Progenitor cell of endocrine pancreas (in vitro differentiated cells): ENCODE measurements at regions not wholly inside any gene's neighbourhood (a gene's known extent, or its start where the extent isn't known, plus 50 kb on each side); places are given as distances from the start of the nearest gene placed in this dataset.
A peak's percentile ranks its signal among the peaks of the same experiment; 100 is the strongest.
"Not testable (repeated sequence)": the region's sequence is repeated elsewhere in the genome, so short reads cannot be mapped to it uniquely, and the experiment has no call there.

Source experiments
- DNase-seq: peaks from one replicate; pipeline ENCODE4 v3.0.0; 2021; ENCODE audit warnings: low spot score; ENCODE audit not compliant: unreplicated experiment
- H3K27ac Mint-ChIP-seq: 2 replicates; pipeline ENCODE4 v1.8.0; 2021; ENCODE audit warnings: mild to moderate bottlenecking, moderate library complexity, mixed read lengths
- H3K27me3 Mint-ChIP-seq: 2 replicates; pipeline ENCODE4 v1.8.0; 2021; ENCODE audit warnings: mixed read lengths
- H3K36me3 Mint-ChIP-seq: 2 replicates; pipeline ENCODE4 v1.8.0; 2022; ENCODE audit warnings: mixed read lengths; ENCODE audit not compliant: insufficient read depth
- H3K4me1 Mint-ChIP-seq: 2 replicates; pipeline ENCODE4 v1.8.0; 2021; ENCODE audit warnings: low read depth, mixed read lengths
- H3K4me3 Mint-ChIP-seq: 2 replicates; pipeline ENCODE4 v1.8.0; 2021; ENCODE audit warnings: low read depth, mild to moderate bottlenecking, moderate library complexity, mixed read lengths
- H3K9me3 Mint-ChIP-seq: 2 replicates; pipeline ENCODE4 v1.8.0; 2021; ENCODE audit warnings: low read depth, mixed read lengths
- CTCF ChIP-seq: fragments of 200-600 bp; sonication (generic); IDR thresholded peaks from one replicate; pipeline ENCODE4 v1.5.0; 2021; ENCODE audit warnings: antibody characterized with exemption, mild to moderate bottlenecking; ENCODE audit not compliant: unreplicated experiment

GRCh38 chr11:15675683-15676082 is 561.0 kb downstream of the INSC start:
- peaks cover 25% of the 10 kb centered on the region for H3K9me3 Mint-ChIP-seq
- H3K27ac Mint-ChIP-seq, result no peak overlapping the region
- peaks cover 6% of the 10 kb centered on the region for H3K27me3 Mint-ChIP-seq
- no peak for DNase-seq
- no peak for TF ChIP-seq CTCF
- peaks cover 3% of the 10 kb centered on the region for H3K36me3 Mint-ChIP-seq
- no peak overlapping the region for H3K4me3 Mint-ChIP-seq
- peaks cover 5% of the 10 kb centered on the region for H3K4me1 Mint-ChIP-seq

- H3K36me3 Mint-ChIP-seq, result peaks cover 3% of the 10 kb centered on the region
- TF ChIP-seq CTCF, result no peak
- H3K4me1 Mint-ChIP-seq, result peaks cover 2% of the 10 kb centered on the region
- H3K9me3 Mint-ChIP-seq, result peaks cover 26% of the 10 kb centered on the region
- peaks cover 3% of the 10 kb centered on the region for H3K27me3 Mint-ChIP-seq
- no peak for DNase-seq
- H3K4me3 Mint-ChIP-seq, result no peak overlapping the region
- H3K27ac Mint-ChIP-seq, result no peak overlapping the region
Measured at GRCh38 chr11:15677181-15677580, 562.5 kb downstream of the INSC start.

- H3K27ac Mint-ChIP-seq, result no peak overlapping the region
- H3K27me3 Mint-ChIP-seq, result no peaks in the 10 kb centered on the region
- H3K4me3 Mint-ChIP-seq, result no peak overlapping the region
- peaks cover 16% of the 10 kb centered on the region for H3K9me3 Mint-ChIP-seq
- no peak for DNase-seq
- TF ChIP-seq CTCF, result no peak
- peaks cover 25% of the 10 kb centered on the region for H3K4me1 Mint-ChIP-seq
- H3K36me3 Mint-ChIP-seq, result peaks cover 2% of the 10 kb centered on the region
Measured at GRCh38 chr11:15683528-15683927, 568.8 kb downstream of the INSC start.

GRCh38 chr11:15685306-15685705 is 570.6 kb downstream of the INSC start:
- Mint-ChIP-seq H3K9me3 (peaks cover 12% of the 10 kb centered on the region), H3K27ac (peak overlapping the region; percentile 21), H3K4me3 (no peak overlapping the region), H3K4me1 (peaks cover 27% of the 10 kb centered on the region), H3K27me3 (no peaks in the 10 kb centered on the region), H3K36me3 (peaks cover 2% of the 10 kb centered on the region)
- DNase-seq, result no peak
- TF ChIP-seq CTCF, result no peak

GRCh38 chr11:15686259-15686658 is 571.5 kb downstream of the INSC start:
- DNase-seq, H3K4me3 Mint-ChIP-seq, H3K27me3 Mint-ChIP-seq, H3K9me3 Mint-ChIP-seq, H3K27ac Mint-ChIP-seq, H3K36me3 Mint-ChIP-seq: not testable (repeated sequence)
- peaks cover 25% of the 10 kb centered on the region for H3K4me1 Mint-ChIP-seq

- H3K27ac Mint-ChIP-seq, result peak overlapping the region; percentile 13
- TF ChIP-seq CTCF, result no peak
- no peak for DNase-seq
- H3K4me3 Mint-ChIP-seq, result no peak overlapping the region
- peaks cover 14% of the 10 kb centered on the region for H3K9me3 Mint-ChIP-seq
- peaks cover 25% of the 10 kb centered on the region for H3K4me1 Mint-ChIP-seq
- no peaks in the 10 kb centered on the region for H3K27me3 Mint-ChIP-seq
- H3K36me3 Mint-ChIP-seq, result no peaks in the 10 kb centered on the region
Measured at GRCh38 chr11:15687342-15687741, 572.6 kb downstream of the INSC start.
